SW480 (cell line): ENCODE measurements at regions not wholly inside any gene's neighbourhood (a gene's known extent, or its start where the extent isn't known, plus 50 kb on each side); places are given as distances from the start of the nearest gene placed in this dataset.
"Not testable (repeated sequence)": the region's sequence is repeated elsewhere in the genome, so short reads cannot be mapped to it uniquely, and the experiment has no call there.

Experiments used
- DNase-seq: peaks from one replicate; pipeline ENCODE4 v3.0.0-alpha.2; 2016; ENCODE audit warnings: low spot score

- no peak for DNase-seq
Measured at GRCh38 chr1:244106837-244107493, 55.9 kb downstream of the ZBTB18 start.

GRCh38 chr1:244111027-244111426, 59.9 kb downstream of the ZBTB18 start:
- DNase-seq: no peak

DNA sequence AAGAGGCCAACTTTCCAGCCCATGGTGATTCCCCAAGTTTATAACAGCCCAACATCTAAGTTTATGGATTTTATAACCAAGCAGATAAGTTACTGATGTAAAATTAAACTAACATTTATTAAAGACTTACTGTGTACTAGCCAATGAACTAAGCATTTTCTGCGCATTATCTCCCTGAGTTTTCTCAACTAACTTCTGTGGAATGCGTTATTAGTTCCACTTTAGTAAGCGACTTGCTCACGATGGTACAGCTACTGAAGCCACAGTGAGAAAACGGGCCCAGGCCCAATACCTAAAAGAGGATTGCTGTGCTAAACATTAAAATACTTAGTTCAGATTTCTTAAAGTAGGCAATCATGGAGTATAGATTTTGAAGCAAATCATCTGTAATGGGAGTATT, 61.0 kb downstream of the ZBTB18 start:
- DNase-seq: no peak

GRCh38 chr1:244112636-244113035, 61.6 kb downstream of the ZBTB18 start:
- no peak for DNase-seq

GRCh38 chr1:244113532-244114320, 62.6 kb downstream of the ZBTB18 start:
- no peak for DNase-seq

DNA sequence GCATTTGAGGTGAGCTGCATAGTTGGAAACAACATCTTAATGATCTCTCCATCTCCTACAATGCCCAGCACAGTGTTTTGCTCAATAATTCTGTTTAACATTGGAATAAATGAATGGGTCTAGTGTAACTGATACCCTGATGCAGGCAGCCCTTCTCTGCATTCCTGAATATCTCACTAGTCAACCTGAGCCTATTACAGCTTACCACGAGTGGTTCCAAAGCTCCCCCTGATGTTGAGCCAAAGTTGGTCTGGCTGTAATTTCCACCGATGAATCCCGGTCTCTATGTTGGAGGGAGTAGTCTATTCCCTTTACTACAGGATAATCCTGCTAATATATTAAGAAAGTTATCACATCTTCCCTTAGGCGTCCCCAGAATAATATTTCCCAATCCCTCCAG, 63.8 kb downstream of the ZBTB18 start:
- DNase-seq: no peak

DNA sequence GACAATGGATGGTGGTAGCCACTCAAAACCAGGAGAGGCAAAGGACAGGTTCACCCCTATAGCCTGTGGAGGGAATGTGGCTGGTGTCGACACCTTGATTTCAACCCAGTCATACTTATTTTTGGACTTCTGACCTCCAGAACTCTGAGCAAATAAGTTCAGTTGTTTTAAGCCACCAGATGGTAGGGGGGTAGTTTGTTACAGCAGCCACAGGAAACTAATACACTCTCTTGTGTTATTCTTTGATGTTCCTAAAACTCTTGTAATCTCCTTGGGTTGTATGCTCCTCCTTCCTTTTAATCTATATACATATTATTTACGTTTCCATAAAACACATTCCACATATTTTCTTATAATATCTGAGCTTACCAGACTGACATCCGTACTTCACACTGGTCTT, 65.9 kb downstream of the ZBTB18 start:
- DNase-seq: no peak

GRCh38 chr1:244118109-244118761, 67.2 kb downstream of the ZBTB18 start:
- DNase-seq: no peak

- no peak for DNase-seq
Measured at GRCh38 chr1:244128591-244129383, 77.7 kb downstream of the ZBTB18 start.

- DNase-seq: no peak
Measured at GRCh38 chr1:244137276-244137675, 86.2 kb downstream of the ZBTB18 start.

- DNase-seq: no peak
Measured at GRCh38 chr1:244137725-244138124, 86.6 kb downstream of the ZBTB18 start.

GRCh38 chr1:244138399-244138798, 87.3 kb downstream of the ZBTB18 start:
- DNase-seq: no peak

DNA sequence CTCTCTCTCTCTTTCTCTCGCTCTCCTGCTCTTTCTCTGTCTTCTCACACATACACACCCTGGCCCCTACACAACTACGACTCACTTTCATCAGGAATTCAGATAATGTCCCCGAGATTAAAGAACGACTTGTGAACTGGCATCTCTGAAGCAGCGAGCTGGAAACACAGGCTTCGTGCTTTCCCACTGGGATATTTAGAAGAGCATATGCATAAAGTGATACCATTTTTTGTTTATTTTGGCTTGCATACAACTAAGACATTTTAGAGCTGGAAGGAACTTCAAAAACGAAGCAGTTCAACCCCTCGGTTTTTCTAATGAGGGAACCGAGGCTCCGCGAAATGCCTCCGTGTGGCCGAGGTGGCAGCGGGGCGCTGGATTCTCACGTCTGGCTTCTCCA, 88.6 kb downstream of the ZBTB18 start:
- no peak for DNase-seq

DNA sequence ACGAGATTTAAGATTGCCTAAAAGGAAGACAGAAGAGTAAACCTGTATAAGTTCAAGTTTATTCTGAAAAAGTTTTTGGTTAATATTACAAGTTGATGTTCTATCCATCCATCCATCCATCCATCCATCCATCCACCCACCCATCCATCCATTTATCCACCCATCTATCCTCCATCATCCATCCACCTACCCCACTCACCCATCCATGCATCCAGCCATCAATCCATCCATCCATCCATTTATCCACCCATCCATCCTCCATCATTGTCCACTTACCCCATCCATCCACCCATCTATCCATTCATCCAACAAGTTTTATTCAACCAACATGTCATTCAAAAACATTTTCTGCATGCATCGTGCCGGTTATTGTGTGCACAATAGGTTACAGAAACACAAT, 89.3 kb downstream of the ZBTB18 start:
- no peak for DNase-seq

DNA sequence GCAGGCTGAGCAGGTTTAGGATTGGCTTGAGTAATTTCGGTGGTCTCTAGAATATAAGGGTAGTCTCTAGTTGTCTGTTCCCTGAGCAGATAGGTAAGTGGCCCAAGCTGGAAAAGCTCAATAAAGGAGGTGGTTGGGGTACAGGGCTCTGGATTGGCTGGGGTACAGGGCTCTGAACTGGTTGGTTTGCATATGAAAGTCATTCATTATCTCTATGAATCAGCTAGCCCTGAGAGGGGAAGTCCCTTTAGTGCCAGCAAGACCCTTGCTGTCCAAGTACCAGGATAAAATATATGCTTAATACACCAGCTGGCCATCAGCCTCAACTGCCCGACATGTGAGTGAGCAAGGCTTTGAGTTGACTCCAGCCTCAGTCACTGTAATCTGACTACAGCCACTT, 93.0 kb downstream of the ZBTB18 start:
- DNase-seq: no peak

DNA sequence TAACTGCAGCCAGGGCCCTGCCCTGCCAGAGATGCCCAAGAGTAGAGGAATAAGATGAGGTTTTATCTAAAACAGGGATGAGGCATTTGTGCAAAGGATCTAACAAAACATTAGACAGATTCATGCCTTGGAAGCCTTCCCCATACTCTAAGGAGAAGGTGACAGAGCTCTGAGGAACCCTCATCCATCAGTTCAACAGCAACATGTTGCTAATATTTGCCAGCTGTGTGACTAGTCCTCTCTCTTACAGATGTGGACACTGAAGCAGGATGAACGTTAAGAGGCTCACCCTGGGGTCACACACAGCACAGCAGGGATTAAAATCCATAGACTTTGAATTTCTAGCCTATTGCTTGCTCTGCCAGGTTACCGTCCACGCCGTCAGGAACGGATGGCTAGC, 99.0 kb downstream of the ZBTB18 start:
- no peak for DNase-seq

DNA sequence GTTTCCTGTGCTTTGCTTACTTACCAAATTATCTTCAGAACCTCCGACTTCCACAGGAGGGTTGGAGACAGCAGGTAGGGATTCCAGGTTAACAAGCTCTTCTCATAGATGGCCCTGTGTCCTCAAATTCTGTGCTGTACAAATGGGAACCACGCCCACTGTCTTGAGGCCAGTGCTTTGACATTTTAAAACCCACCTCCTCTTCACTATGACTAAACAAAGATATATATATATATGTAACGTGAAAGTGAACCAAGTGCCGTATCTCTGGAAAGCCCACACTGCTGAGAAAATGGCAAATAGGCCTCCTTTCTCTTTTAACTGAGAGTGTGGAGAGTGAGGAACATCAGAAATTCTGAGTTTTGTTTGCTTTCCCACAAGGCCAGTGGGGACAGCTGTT, 99.6 kb downstream of the ZBTB18 start:
- no peak for DNase-seq

- DNase-seq: no peak
Measured at GRCh38 chr1:244151537-244151936, 100.5 kb downstream of the ZBTB18 start.

DNA sequence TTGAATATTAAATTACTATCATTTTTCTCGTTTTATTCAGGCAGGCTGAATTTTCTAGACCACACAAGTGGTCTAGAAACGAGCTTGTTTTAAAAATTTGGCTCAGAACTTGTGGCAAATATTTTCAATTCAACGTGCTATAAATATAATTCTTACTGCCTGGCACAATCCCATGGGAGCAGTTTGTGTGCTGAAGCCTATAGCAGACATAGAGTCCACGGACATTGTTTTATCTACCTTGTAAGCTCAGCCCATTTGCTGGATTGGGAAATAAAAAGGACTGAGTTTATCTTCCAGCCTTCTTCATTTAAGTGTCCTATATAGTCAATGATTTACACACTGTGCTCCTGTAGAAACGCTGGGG, 103.4 kb downstream of the ZBTB18 start:
- DNase-seq: no peak

DNA sequence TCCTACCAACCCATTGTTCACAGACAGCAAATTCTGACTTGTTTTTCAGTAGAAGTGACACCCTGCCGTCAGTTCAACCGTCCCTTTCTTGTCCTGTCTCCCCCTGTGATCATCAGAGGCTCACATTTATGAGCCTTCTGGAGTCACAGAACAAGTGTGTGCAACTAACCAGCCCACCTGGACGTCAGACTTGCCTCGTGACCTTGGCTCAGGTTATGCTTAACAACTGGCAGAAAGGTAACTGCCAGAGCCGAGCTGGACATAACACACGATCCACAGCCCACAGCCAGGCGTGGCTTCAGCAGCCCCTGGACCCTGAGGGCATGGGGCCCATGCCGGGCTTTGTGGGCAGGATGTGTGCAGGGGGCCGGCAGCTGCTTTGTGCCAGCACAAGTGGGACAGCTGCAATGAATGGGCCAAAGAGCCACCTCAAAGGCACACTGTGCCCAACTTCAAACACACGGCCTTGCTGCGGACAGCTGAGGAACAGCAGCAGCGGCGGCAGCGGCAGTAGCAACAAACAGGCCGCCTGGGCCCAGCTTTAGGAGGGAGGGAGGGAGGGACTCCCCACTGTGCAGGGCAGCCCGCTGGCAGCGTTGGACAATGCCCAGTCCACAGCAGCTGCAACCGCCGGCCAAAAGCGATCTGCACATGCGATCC, 103.9 kb downstream of the ZBTB18 start:
- peak; percentile 93 for DNase-seq

- DNase-seq: peak; percentile 40
Measured at GRCh38 chr1:244155661-244156060, 104.6 kb downstream of the ZBTB18 start.

GRCh38 chr1:244156617-244157016, 105.5 kb downstream of the ZBTB18 start:
- not testable (repeated sequence) for DNase-seq
